DMS153 (cell line): ENCODE measurements at regions not wholly inside any gene's neighbourhood (a gene's known extent, or its start where the extent isn't known, plus 50 kb on each side); places are given as distances from the start of the nearest gene placed in this dataset.
"Not testable (repeated sequence)": the region's sequence is repeated elsewhere in the genome, so short reads cannot be mapped to it uniquely, and the experiment has no call there.

ENCODE experiments used
- DNase-seq: peaks from one replicate; lab custom pipeline; 2025; lab: John Stamatoyannopoulos, UW

GRCh38 chr1:70751676-70752287 is 295.8 kb downstream of the PTGER3 start:
- not testable (repeated sequence) for DNase-seq

- no peak for DNase-seq
Measured at GRCh38 chr1:70754701-70755100, 292.9 kb downstream of the PTGER3 start.

DNA sequence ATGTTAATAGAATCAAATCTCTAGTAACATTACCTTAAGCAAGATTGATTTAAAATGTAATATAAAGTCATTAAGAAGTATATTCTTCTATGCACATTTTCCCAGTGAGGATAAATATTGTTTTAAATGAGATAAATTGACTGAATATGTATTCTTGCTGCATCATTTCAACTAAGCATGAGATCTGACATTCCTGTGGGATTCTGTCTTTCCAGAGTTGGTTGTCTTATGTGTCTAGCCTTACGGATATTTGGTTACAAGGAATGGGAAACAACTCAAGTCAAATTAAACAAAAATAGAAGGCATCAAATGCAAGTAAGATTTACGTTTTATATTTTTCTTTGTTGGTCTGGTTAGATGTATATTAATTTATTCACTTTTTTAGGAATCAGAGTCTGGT is 287.5 kb downstream of the PTGER3 start:
- no peak for DNase-seq

DNA sequence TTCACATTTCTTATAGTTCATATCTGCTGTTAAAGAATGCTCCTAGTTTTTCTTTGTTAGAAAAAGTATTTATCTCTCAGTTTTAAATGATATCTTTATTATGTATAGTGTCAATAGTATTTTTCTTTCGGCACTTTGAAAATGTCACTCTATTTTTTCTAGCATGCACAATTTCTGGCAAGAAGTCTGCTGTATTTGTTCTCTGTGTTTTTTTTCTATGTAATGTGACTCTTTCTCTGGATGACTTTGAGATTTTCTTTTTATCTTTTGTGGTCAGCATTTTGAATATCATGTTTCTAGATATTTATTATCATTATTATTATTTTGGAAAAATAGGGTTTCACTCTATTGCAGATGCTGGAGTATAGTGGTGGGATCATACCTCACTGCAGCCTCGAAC is 285.2 kb downstream of the PTGER3 start:
- no peak for DNase-seq

DNA sequence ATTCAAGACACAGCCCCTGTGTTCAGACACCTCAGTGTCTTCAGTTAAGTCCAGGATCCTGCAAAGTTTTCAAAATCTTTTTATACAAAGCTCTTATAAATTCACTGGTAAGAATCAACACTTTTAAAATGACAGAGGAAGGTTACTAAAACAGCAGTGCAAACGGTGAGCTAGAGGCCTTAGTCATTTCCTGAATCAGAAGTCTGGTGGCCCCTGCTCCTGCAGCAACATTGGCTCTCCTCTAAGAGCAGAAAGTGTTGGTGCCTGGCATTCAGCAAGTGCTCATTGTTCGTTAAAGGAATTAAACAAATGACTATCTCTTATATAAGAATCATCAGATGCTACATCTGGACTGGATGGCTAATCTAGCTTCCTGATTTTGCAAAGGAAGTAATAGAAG is 282.9 kb downstream of the PTGER3 start:
- DNase-seq = no peak

- no peak for DNase-seq
Measured at GRCh38 chr1:70767377-70767776, 280.2 kb downstream of the PTGER3 start.

DNA sequence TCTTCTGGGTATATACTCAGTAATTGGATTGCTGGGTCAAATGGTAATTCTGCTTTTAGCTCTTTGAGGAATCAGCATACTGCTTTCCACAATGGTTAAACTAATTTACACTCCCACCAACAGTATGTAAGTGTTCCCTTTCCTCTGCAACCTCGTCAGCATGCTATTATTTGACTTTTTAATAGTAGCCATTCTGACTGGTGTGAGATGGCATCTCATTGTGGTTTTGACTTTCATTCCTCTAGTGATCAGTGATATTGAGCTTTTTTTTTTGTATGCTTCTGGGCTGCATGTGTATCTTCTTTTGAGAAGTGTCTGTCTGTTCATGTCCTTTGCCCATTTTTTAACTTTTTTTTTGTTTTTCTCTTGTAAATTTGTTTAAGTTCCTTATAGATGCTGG is 279.4 kb downstream of the PTGER3 start:
- DNase-seq = no peak

DNA sequence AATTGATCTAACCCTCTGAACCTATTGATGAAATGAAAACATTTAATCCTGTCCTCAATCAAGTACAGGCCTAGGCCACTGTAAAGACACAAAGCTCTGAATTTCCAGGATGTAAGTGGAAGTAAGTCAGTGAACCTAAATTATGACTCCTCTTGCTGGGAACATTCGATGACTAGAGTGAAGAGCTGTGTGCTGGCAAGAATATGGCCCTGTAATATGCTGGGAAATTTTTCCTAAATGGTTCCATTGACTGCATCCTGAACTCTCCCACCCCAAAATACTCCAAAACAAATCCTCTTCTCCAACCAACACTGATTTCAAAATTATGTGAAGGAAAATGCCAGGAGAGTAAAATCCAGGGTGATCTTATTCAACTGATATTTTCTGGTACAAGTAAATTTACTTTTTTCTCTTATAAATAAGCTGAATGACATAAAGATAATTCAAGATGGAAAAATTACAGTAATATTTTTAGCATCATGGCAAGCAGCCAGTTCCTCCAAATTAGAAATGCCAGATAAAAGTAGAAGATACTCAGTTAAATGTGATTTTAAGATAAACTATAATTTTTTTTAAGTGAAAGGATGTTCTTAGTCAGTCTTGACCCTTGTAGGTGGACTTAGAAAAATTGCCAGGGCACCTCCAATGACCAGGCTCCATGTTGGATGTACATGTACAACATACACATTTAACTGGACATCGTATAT is 269.4 kb downstream of the PTGER3 start:
- DNase-seq = no peak

- no peak for DNase-seq
Measured at GRCh38 chr1:70778934-70779333, 268.7 kb downstream of the PTGER3 start.

DNA sequence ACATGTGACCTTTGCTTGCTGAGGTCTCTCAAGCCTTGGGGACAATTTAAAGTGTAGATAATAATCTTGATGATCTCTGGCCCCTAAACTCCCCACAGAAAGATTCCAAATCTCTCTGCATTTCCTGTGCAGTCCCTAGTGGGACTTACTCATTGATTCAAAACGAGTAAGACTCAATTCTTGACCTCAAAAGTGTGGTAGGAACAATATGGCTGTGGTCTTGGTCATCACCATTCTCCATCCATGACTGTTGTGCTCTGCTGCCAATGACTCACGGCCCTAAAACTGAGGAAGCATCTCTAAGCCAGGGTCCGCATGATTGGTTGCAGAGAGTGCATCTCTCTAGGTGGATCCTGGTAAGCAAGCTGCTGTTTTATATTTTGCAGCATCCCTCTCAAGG is 268.0 kb downstream of the PTGER3 start:
- no peak for DNase-seq

DNA sequence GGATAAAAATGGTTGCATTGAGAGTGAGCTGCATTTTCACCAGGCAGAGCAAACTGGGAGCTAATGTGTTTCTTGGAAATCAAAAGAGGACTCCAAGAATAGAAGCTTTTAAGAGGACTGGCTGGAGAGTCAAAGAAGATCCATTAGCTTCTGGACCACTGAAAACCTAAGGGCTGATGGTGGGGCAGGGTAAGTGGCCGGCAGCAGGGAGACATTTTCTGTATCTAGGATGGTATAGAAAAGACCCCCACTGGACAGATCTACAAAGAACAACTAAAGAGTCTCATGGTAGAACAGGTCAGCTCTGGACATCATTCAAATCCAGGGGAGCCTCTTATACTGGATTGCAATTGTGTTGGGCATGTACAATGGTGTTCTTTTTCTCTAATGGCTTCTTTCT is 262.3 kb downstream of the PTGER3 start:
- DNase-seq = no peak

GRCh38 chr1:70790232-70790923 is 257.2 kb downstream of the PTGER3 start:
- DNase-seq = no peak

- DNase-seq = not testable (repeated sequence)
Measured at GRCh38 chr1:70795064-70795463, 252.6 kb downstream of the PTGER3 start.

GRCh38 chr1:70796298-70796697 is 251.3 kb downstream of the PTGER3 start:
- DNase-seq = not testable (repeated sequence)

DNA sequence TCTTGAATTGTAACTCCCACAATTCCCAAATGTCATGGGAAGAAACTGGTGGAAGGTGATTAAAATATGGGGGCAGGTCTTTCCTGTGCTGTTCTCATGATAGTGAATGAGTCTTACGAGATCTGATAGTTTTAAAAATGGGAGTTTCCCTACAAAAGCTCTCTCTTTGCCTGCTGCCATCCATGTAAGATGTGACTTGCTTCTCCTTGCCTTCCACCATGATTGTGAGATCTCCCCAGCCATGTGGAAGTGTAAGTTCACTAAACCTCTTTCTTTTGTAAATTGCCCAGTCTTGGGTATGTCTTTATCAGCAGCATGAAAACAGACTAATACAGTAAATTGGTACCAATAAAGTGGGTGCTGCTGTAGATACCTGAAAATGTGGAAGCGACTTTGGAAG is 245.0 kb downstream of the PTGER3 start:
- DNase-seq = not testable (repeated sequence)

GRCh38 chr1:70805641-70806040 is 242.0 kb downstream of the PTGER3 start:
- DNase-seq = no peak

DNA sequence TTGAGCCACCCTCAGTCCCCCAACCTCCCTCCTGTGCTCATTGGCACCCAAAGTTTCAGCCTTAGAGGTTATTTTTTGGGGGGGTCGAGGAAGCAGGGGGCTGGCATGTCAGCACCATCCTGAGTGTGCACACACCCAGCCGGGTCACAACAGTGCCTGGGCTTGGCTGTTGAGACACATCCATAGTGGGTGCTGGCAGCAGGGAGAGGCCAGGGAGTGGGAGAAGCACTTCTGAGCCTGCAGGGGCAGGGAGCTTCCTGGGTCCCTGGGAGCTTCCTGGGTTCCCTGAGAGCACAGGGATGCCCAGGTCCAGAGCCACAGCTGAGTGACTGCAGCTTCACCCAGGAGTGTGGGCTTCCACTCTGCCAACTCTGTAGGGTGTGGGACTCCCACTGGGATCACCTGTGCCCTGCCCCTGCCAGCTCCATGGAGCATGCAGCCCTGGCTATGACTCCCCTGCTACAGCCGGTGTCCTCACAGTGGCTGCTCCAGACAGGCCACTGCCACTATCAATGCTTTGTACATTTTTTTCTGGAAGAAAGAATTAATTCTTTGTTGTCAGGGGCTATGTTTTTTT is 240.4 kb downstream of the PTGER3 start:
- DNase-seq = no peak

- no peak for DNase-seq
Measured at GRCh38 chr1:70809069-70809468, 238.5 kb downstream of the PTGER3 start.

- DNase-seq = no peak
Measured at GRCh38 chr1:70811815-70812214, 235.8 kb downstream of the PTGER3 start.

GRCh38 chr1:70812442-70813109 is 235.0 kb downstream of the PTGER3 start:
- no peak for DNase-seq

DNA sequence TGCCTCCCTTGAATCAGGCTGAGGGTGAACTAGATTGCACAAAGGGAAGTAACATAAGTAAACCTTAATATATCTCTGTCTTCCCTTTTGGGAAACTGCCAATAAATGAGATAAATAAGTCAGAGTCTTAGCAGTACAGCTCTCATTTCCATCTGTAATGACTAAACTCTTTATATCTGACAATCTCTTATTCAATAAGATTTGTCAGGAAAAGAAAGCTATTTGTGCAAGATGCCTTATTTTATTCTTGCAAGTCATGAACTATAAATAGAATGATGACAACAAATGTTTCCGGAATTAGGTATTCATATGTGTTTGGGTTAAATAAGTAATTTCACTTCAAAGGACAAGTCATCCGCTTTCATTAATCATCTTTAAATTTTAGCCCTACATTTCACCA is 229.2 kb downstream of the PTGER3 start:
- no peak for DNase-seq

- no peak for DNase-seq
Measured at GRCh38 chr1:70819231-70819630, 228.4 kb downstream of the PTGER3 start.
